HepG2 (cell line): ENCODE measurements at regions not wholly inside any gene's neighbourhood (a gene's known extent, or its start where the extent isn't known, plus 50 kb on each side); places are given as distances from the start of the nearest gene placed in this dataset.
A peak's percentile ranks its signal among the peaks of the same experiment; 100 is the strongest.

Experiments used
- HNF4A ChIP-seq: sonication (generic); formaldehyde crosslinking; IDR thresholded peaks from 2 replicates; pipeline ENCODE4 v1.4.0; 2020; ENCODE audit warnings: missing genetic modification reagents
- HNRNPL ChIP-seq: fragments of 200-400 bp; formaldehyde crosslinking; IDR thresholded peaks from 2 replicates; pipeline ENCODE4 v1.6.1; 2017; ENCODE audit warnings: mild to moderate bottlenecking, low read depth, low read length
- KAT2B ChIP-seq: fragments of 150-350 bp; IDR thresholded peaks from 2 replicates; pipeline ENCODE4 v1.6.1; 2014; ENCODE audit warnings: low read depth, low read length, borderline replicate concordance
- KDM6A ChIP-seq: IDR thresholded peaks from 2 replicates; pipeline ENCODE4 v1.6.1; 2016; ENCODE audit warnings: low read depth
- MTA1 ChIP-seq: sonication (generic); formaldehyde crosslinking; IDR thresholded peaks from 2 replicates; pipeline ENCODE4 v1.4.0; 2020; ENCODE audit warnings: missing genetic modification reagents, mild to moderate bottlenecking, borderline replicate concordance
- REL ChIP-seq: sonication (generic); formaldehyde crosslinking; conservative IDR thresholded peaks from 2 replicates; pipeline ENCODE4 v1.8.0; 2022; ENCODE audit warnings: mild to moderate bottlenecking, missing genetic modification reagents, moderate library complexity
- ZNF138 ChIP-seq: sonication (generic); formaldehyde crosslinking; IDR thresholded peaks from 2 replicates; pipeline ENCODE4 v1.5.0; 2020; ENCODE audit warnings: mild to moderate bottlenecking, low read depth, missing genetic modification reagents
- ZNF235 ChIP-seq: sonication (generic); formaldehyde crosslinking; IDR thresholded peaks from 2 replicates; pipeline ENCODE4 v1.8.1; 2023; ENCODE audit warnings: mild to moderate bottlenecking, missing genetic modification reagents, borderline replicate concordance
- ZNF264 ChIP-seq: sonication (generic); formaldehyde crosslinking; IDR thresholded peaks from 2 replicates; pipeline ENCODE4 v1.4.0; 2020; ENCODE audit warnings: missing genetic modification reagents
- ZNF44 ChIP-seq: sonication (generic); formaldehyde crosslinking; IDR thresholded peaks from 2 replicates; pipeline ENCODE4 v1.5.1; 2020; ENCODE audit warnings: mild to moderate bottlenecking, missing genetic modification reagents
- ZNF800 ChIP-seq: sonication (generic); formaldehyde crosslinking; IDR thresholded peaks from 2 replicates; pipeline ENCODE4 v1.4.0; 2020; ENCODE audit warnings: missing genetic modification reagents
- TF ChIP-seq, protein P1 (sequence below): sonication (generic); formaldehyde crosslinking; IDR thresholded peaks from 2 replicates; pipeline ENCODE4 v1.4.0; 2020; ENCODE audit warnings: missing genetic modification reagents
- TF ChIP-seq, protein P2 (sequence below): sonication (generic); formaldehyde crosslinking; IDR thresholded peaks from 2 replicates; pipeline ENCODE4 v1.9.0; 2021; ENCODE audit warnings: mild to moderate bottlenecking, missing genetic modification reagents
- TF ChIP-seq, protein P3 (sequence below): sonication (generic); formaldehyde crosslinking; IDR thresholded peaks from 2 replicates; pipeline ENCODE4 v1.8.1; 2023; ENCODE audit warnings: mild to moderate bottlenecking, moderate library complexity, missing genetic modification reagents
- TF ChIP-seq, protein P4 (sequence below): fragments of 450-650 bp; IDR thresholded peaks from 2 replicates; pipeline ENCODE4 v1.6.1; 2016

DNA sequence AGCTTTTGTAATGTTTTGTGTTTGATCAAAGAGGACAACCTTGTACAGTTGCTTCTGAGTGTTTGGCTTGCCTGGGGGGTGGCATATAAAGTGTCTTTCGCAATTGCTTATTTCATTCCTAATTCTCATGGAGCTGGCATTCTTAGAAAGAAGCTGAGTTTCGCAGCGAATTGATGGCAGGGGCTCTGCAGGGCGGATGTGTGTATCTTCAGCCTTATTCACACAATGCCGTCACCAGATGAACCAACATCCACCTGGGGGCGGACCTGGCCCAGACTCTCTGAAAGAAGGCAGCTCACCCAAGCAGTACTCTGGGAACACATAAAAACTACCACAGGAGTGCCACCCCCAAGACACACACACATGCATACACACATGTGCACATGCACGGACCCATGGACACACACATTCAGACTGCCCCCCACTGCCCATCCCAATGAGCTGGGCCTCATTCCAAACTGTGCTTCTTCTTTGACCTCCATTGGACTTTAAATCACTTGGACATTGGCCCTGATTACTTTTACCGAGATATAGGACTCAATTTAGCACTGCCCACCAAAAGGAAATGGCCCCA, 55.4 kb upstream of the FOXQ1 start (continued):
- TF ChIP-seq, protein P1, sequence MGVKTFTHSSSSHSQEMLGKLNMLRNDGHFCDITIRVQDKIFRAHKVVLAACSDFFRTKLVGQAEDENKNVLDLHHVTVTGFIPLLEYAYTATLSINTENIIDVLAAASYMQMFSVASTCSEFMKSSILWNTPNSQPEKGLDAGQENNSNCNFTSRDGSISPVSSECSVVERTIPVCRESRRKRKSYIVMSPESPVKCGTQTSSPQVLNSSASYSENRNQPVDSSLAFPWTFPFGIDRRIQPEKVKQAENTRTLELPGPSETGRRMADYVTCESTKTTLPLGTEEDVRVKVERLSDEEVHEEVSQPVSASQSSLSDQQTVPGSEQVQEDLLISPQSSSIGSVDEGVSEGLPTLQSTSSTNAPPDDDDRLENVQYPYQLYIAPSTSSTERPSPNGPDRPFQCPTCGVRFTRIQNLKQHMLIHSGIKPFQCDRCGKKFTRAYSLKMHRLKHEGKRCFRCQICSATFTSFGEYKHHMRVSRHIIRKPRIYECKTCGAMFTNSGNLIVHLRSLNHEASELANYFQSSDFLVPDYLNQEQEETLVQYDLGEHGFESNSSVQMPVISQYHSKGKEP (CRISPR knock-in tag), result no peak
- TF ChIP-seq REL, result no peak
- no peak for TF ChIP-seq ZNF264 (CRISPR knock-in tag)
- TF ChIP-seq ZNF44 (CRISPR knock-in tag), result no peak
- TF ChIP-seq HNRNPL, result no peak
- 0 out of 2 replicates have a peak, but pooled peaks have one; percentile 10 for TF ChIP-seq HNF4A (CRISPR knock-in tag)
- TF ChIP-seq KAT2B, result no peak
- TF ChIP-seq, protein P2, sequence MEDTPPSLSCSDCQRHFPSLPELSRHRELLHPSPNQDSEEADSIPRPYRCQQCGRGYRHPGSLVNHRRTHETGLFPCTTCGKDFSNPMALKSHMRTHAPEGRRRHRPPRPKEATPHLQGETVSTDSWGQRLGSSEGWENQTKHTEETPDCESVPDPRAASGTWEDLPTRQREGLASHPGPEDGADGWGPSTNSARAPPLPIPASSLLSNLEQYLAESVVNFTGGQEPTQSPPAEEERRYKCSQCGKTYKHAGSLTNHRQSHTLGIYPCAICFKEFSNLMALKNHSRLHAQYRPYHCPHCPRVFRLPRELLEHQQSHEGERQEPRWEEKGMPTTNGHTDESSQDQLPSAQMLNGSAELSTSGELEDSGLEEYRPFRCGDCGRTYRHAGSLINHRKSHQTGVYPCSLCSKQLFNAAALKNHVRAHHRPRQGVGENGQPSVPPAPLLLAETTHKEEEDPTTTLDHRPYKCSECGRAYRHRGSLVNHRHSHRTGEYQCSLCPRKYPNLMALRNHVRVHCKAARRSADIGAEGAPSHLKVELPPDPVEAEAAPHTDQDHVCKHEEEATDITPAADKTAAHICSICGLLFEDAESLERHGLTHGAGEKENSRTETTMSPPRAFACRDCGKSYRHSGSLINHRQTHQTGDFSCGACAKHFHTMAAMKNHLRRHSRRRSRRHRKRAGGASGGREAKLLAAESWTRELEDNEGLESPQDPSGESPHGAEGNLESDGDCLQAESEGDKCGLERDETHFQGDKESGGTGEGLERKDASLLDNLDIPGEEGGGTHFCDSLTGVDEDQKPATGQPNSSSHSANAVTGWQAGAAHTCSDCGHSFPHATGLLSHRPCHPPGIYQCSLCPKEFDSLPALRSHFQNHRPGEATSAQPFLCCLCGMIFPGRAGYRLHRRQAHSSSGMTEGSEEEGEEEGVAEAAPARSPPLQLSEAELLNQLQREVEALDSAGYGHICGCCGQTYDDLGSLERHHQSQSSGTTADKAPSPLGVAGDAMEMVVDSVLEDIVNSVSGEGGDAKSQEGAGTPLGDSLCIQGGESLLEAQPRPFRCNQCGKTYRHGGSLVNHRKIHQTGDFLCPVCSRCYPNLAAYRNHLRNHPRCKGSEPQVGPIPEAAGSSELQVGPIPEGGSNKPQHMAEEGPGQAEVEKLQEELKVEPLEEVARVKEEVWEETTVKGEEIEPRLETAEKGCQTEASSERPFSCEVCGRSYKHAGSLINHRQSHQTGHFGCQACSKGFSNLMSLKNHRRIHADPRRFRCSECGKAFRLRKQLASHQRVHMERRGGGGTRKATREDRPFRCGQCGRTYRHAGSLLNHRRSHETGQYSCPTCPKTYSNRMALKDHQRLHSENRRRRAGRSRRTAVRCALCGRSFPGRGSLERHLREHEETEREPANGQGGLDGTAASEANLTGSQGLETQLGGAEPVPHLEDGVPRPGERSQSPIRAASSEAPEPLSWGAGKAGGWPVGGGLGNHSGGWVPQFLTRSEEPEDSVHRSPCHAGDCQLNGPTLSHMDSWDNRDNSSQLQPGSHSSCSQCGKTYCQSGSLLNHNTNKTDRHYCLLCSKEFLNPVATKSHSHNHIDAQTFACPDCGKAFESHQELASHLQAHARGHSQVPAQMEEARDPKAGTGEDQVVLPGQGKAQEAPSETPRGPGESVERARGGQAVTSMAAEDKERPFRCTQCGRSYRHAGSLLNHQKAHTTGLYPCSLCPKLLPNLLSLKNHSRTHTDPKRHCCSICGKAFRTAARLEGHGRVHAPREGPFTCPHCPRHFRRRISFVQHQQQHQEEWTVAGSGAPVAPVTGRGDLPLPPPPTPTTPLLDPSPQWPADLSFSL, result no peak
- TF ChIP-seq MTA1, result no peak
- TF ChIP-seq, protein P3, sequence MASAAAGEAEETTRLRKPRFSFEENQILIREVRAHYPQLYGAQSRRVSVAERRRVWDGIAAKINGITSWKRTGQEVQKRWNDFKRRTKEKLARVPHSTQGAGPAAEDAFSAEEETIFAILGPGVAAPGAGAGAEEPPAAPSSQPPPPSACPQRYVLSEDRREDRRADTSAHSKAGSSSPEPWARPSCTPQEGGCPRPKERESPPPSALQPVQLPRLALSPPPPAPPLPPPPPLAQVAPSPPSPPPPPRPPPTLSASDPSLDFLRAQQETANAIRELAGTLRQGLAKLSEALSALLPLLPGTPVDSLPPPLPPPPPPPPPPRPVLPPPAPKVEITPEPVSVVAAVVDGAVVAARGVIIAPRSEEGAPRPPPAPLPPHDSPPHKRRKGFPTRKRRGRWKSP, result no peak
- no peak for TF ChIP-seq ZNF800
- no peak for TF ChIP-seq ZNF138 (CRISPR knock-in tag)
- TF ChIP-seq ZNF235 (CRISPR knock-in tag), result no peak
- TF ChIP-seq KDM6A, result no peak
- TF ChIP-seq, protein P4, sequence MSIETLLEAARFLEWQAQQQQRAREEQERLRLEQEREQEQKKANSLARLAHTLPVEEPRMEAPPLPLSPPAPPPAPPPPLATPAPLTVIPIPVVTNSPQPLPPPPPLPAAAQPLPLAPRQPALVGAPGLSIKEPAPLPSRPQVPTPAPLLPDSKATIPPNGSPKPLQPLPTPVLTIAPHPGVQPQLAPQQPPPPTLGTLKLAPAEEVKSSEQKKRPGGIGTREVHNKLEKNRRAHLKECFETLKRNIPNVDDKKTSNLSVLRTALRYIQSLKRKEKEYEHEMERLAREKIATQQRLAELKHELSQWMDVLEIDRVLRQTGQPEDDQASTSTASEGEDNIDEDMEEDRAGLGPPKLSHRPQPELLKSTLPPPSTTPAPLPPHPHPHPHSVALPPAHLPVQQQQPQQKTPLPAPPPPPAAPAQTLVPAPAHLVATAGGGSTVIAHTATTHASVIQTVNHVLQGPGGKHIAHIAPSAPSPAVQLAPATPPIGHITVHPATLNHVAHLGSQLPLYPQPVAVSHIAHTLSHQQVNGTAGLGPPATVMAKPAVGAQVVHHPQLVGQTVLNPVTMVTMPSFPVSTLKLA, result peak; percentile 53; the same call in 1 of the 2 replicates
